ENCODE measurements at regions not wholly inside any gene's neighbourhood (a gene's known extent, or its start where the extent isn't known, plus 50 kb on each side); places are given as distances from the start of the nearest gene placed in this dataset.

DNA sequence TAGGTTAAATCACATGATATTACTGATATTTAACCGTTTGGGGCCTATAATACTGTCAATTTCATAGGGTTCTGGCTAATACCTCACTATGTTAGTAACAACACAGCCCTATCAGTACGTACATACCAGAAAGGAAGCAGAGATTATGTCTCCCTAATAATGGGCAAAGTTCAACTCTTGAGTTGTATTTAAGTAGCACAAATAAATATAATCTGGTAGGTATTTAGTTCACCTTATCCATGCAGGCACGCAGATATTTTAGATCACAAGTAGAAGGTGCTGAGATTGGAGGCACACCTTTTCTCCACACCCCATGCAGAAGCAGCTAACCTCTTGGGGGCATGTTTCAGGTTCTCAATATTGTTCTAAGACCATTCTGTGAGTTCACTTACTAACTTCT, 118.9 kb downstream of the IRS1 start:
- Histone ChIP-seq H3K79me2 (ENCODE audit: insufficient read depth, low read length) (no peaks in the 10 kb centered on the region), H3K9me2 (replicated peaks; ENCODE audit: insufficient read depth, low read length) (no peaks in the 10 kb centered on the region), H3K9me3 (ENCODE audit: insufficient read depth, low read length) (no peaks in the 10 kb centered on the region), H3K36me3 (ENCODE audit: low read length) (no peaks in the 10 kb centered on the region), H2AFZ (ENCODE audit: low read depth, low read length, severe bottlenecking) (no peak overlapping the region), H3K4me2 (ENCODE audit: low read depth, low read length, poor library complexity, severe bottlenecking) (no peak overlapping the region), H3K9ac (ENCODE audit: low read length) (no peak overlapping the region), H3K4me3 (ENCODE audit: insufficient read depth, low read length, poor library complexity, severe bottlenecking) (no peak overlapping the region), H3K27ac (ENCODE audit: low read depth, low read length) (no peak overlapping the region), H3K27me3 (ENCODE audit: low read length) (no peaks in the 10 kb centered on the region), H3F3A (ENCODE audit: insufficient read depth) (no peaks in the 10 kb centered on the region), H4K20me1 (ENCODE audit: low read depth, low read length) (no peaks in the 10 kb centered on the region)
- TF ChIP-seq, protein P1, sequence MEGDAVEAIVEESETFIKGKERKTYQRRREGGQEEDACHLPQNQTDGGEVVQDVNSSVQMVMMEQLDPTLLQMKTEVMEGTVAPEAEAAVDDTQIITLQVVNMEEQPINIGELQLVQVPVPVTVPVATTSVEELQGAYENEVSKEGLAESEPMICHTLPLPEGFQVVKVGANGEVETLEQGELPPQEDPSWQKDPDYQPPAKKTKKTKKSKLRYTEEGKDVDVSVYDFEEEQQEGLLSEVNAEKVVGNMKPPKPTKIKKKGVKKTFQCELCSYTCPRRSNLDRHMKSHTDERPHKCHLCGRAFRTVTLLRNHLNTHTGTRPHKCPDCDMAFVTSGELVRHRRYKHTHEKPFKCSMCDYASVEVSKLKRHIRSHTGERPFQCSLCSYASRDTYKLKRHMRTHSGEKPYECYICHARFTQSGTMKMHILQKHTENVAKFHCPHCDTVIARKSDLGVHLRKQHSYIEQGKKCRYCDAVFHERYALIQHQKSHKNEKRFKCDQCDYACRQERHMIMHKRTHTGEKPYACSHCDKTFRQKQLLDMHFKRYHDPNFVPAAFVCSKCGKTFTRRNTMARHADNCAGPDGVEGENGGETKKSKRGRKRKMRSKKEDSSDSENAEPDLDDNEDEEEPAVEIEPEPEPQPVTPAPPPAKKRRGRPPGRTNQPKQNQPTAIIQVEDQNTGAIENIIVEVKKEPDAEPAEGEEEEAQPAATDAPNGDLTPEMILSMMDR (IDR thresholded peaks at IDR 0.05; ENCODE audit: insufficient read depth, low read length, poor library complexity, severe bottlenecking) = no peak
- no peak for TF ChIP-seq EZH2phosphoT487 (conservative IDR thresholded peaks at IDR 0.05; ENCODE audit: low read length)

DNA sequence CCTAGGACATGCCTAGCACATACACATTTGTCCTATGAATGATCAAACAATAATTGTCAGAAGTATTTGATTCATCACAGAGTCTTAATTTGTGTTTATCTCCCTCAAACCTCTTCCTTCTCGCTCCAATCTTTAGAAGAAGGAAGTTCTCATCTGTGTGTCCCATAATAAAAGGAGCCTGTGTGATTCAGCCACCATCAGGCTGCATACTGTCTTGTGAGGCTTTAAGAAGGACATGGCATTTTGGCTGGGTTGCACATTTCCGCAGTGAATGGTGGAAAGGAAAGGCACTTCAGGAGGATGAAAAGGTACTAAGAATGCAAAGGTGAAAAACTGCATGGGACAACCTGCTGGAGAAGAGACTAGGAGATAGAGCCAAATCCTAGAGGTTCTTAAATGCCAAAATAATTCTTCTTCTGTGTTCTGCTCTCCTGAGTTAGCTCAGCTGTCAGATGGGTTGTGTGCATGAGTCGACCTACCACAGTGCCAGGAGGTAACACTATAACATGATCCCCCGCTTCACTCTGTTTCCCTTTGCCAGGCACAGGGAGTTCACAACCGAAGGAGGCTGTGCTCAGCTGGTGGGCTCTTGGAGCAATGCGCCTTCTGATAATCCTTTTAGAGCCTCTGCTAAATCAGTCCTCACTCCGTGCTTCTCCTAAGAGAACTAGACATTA, 120.1 kb downstream of the IRS1 start:
- TF ChIP-seq, protein P1 (IDR thresholded peaks at IDR 0.05; ENCODE audit: insufficient read depth, low read length, poor library complexity, severe bottlenecking) = no peak
- no peak for TF ChIP-seq EZH2phosphoT487 (conservative IDR thresholded peaks at IDR 0.05; ENCODE audit: low read length)
- Histone ChIP-seq H3K27ac (ENCODE audit: low read depth, low read length) (no peak overlapping the region), H3K9me2 (replicated peaks; ENCODE audit: insufficient read depth, low read length) (no peaks in the 10 kb centered on the region)

DNA sequence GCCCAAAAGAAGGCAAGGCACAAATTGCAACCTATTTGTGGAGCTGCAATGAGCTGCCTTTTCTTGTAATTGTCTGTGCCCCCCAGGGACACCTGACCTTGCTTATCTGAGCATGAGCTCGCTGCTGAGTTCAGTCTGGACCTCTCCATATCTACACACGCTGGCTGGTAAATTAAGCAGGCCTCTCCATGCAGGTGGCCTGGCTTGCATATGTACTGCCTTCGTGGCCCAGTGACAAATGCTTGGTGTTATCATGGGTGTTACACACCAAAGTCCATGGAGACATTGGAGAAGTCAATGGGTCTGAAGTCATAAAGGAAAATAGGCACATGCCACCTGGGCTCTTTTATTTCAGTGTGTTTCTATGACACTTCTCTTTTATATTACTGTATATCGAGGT, 121.2 kb downstream of the IRS1 start:
- no peaks in the 10 kb centered on the region for H4K20me1 ChIP-seq (ENCODE audit: low read depth, low read length)
- H3K9ac ChIP-seq (ENCODE audit: low read length) = no peak overlapping the region
- H2AFZ ChIP-seq (ENCODE audit: low read depth, low read length, severe bottlenecking) = no peak overlapping the region
- H3K4me2 ChIP-seq (ENCODE audit: low read depth, low read length, poor library complexity, severe bottlenecking) = no peak overlapping the region
- no peak overlapping the region for H3K4me3 ChIP-seq (ENCODE audit: insufficient read depth, low read length, poor library complexity, severe bottlenecking)
- no peaks in the 10 kb centered on the region for H3K27me3 ChIP-seq (ENCODE audit: low read length)
- H3K9me3 ChIP-seq (ENCODE audit: insufficient read depth, low read length) = no peaks in the 10 kb centered on the region
- no peaks in the 10 kb centered on the region for H3K36me3 ChIP-seq (ENCODE audit: low read length)
- no peaks in the 10 kb centered on the region for H3K9me2 ChIP-seq (replicated peaks; ENCODE audit: insufficient read depth, low read length)
- no peaks in the 10 kb centered on the region for H3K79me2 ChIP-seq (ENCODE audit: insufficient read depth, low read length)
- no peak for TF ChIP-seq EZH2phosphoT487 (conservative IDR thresholded peaks at IDR 0.05; ENCODE audit: low read length)
- TF ChIP-seq, protein P1 (IDR thresholded peaks at IDR 0.05; ENCODE audit: insufficient read depth, low read length, poor library complexity, severe bottlenecking) = no peak
- H3F3A ChIP-seq (ENCODE audit: insufficient read depth) = no peaks in the 10 kb centered on the region
- H3K27ac ChIP-seq (ENCODE audit: low read depth, low read length) = no peak overlapping the region

More for the DNA sequence above, 120.1 kb downstream of the IRS1 start:
- H4K20me1 ChIP-seq (ENCODE audit: low read depth, low read length) = no peaks in the 10 kb centered on the region
- no peak overlapping the region for H3K4me2 ChIP-seq (ENCODE audit: low read depth, low read length, poor library complexity, severe bottlenecking)
- H3K79me2 ChIP-seq (ENCODE audit: insufficient read depth, low read length) = no peaks in the 10 kb centered on the region
- no peaks in the 10 kb centered on the region for H3K27me3 ChIP-seq (ENCODE audit: low read length)
- no peaks in the 10 kb centered on the region for H3K9me3 ChIP-seq (ENCODE audit: insufficient read depth, low read length)
- no peaks in the 10 kb centered on the region for H3F3A ChIP-seq (ENCODE audit: insufficient read depth)
- H3K9ac ChIP-seq (ENCODE audit: low read length) = no peak overlapping the region
- H3K4me3 ChIP-seq (ENCODE audit: insufficient read depth, low read length, poor library complexity, severe bottlenecking) = no peak overlapping the region
- H2AFZ ChIP-seq (ENCODE audit: low read depth, low read length, severe bottlenecking) = no peak overlapping the region
- H3K36me3 ChIP-seq (ENCODE audit: low read length) = no peaks in the 10 kb centered on the region
